CD4-positive, alpha-beta T cell treated with Interleukin-12 subunit alpha and Interleukin-12 subunit beta, for 1 hour (primary cell): ENCODE measurements at regions not wholly inside any gene's neighbourhood (a gene's known extent, or its start where the extent isn't known, plus 50 kb on each side); places are given as distances from the start of the nearest gene placed in this dataset.

Experiments
- DNase-seq: peaks from one replicate; pipeline ENCODE4 v3.0.0-alpha.2; 2020

DNA sequence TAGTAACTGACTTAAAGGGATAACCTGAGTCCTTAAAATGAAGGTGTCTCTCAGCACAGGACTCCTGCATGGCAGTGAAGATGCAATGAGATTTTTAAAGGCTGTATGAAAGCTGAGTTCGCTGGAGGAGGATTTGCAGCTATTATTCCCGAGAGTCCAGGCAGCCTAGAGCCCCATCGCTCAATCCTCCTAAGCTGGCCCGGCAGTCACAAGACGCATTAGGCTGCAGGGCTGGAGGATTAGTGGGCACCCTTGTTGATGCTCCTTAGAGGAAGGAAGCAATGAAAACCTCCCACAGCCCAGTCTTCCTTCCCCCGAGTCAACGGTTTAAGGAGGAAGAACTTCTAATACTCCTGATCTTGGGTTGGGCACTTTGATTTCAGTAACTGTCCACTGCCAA is 239.5 kb downstream of the EFNB2 start:
- DNase-seq: no peak

DNA sequence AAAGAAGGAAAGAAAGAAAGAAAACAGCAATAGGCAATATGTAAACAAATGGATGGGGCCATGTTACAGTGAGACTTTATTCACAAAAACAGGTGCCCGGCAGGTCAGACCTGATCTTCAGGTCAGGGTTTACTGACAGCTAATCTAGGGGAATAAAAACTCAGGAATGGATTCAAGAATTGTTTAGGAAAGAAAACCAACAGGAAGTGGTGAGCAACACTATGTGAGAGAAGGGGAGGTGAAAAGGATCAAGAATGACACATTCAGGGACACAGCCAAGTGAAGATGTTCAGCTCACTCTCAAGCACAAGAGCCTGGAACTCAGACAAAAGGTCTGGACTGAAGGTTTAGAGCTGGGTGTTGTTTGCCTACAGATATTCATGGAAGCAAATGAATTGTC is 244.5 kb downstream of the EFNB2 start:
- DNase-seq: no peak

DNA sequence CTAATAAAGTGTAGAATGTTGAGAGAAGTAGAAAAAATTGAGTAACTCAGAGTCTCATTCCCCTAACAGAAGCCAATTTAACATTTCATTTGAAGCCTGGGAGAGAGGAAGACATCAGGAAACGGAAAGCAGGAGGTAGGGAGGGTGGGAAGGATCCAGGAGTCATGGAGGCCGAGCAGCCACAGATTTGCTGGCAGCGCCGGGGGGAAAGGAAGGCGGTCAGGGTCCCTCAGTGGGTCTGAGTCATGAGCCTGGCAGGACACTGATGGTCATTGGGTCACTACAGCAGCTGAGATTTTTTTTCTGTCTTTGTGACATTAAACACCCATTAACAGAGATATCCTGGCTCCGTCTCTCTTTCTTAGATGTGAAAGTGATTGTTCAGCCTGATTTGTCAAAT is 248.1 kb downstream of the EFNB2 start:
- DNase-seq: no peak

DNA sequence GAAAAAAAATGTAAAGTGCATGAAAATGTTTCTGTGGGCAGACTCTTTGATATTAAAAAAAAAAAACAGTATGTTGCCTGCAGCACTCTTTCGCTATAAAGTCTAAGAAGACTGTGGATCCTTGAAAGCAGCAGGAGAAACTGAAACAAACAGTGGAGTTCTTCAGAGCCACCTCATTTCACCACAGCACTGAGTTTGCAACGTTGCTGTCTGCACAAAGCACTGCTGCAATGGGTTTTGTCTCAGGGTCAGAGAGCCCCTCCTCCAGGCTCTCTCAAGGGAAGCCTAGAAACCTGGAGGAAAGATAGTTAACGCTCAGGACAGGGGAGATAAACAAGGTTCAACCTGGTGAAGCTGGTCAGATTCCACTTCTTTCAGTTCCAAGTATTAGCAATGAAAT is 248.7 kb downstream of the EFNB2 start:
- no peak for DNase-seq

DNA sequence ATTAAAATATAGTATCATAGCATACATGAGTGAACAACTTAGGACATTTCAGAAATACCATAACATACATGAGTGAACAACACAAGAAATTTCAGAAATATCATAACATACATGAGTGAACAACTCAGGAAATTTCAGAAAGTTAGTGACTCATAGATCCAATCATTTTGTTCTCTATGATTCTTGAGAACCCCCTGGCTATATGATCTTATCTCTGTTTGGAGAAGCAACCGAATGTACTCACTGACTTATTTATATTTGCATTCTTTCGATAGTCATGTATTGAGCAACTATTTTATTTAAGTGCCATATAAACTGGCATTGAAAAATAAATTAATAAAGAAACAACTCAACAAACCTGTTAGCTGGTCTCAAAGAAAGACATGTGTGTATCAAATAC is 251.1 kb downstream of the EFNB2 start:
- no peak for DNase-seq

DNA sequence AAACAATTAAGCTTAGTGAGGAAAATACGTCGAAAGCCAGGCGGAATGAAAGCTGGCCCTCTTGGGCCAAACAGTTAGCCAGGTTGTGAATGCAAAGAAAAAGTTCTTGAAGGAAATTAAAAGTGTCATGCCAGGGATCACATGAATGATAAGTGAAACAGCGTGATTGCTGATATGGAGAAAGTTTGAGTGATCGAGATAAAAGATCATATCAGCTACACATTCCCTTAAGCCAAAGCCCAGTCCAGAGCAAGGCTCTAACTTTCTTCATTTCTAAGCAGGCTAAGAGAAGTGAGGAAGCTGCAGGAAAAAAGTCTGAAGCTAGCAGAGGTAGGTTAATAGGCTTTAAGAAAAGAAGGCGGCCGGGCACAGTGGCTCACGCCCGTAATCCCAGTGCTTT is 254.0 kb downstream of the EFNB2 start:
- DNase-seq: no peak

DNA sequence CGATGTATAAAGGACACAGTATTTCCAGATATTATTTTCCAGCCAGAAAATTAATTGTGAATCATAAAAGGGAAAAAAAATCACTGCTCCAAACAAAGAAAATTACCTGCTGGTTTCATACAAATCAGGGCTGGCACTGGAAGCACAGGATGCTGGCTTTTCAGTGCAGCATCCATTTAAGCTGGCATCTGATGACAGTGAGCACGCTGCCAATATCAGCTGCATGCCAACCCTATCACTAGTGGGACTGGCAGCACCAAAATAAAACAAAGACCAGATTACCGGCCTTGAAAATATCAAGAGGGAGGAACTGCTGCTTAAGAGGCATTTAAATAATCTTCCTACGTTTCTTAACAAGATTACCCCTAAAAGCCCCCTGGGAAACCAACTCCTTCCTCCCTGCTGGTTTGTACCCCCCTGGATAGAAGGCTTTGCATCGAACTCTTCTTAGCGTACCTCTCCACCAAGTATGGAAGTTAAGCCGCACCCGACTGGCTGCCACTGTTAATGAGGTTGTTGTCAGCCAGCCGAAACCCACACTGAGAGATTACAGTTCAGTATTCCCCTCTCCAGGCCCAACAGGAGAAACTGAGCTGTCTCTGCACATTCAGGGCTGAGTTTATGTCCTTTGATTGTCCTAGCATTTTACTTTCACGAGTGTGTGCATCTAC is 257.8 kb downstream of the EFNB2 start:
- DNase-seq: no peak

DNA sequence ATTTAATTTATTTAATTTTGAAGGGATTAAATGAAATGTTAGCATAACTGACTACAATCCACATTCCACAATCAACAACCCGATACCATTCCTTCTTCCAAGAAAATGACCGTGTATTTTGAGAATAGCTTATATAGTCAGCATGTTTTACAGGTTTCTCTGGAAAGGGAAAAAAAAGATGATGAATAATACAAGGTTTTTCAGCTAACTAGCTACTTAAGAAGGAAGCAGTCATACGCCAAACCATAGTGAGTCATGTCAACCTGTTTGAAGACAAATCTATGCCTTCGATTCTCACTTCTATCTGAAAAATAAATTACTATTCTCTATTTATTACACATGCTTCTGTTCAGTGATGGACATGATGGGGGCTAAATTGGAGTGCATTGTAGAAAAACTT is 258.6 kb downstream of the EFNB2 start:
- DNase-seq: no peak

DNA sequence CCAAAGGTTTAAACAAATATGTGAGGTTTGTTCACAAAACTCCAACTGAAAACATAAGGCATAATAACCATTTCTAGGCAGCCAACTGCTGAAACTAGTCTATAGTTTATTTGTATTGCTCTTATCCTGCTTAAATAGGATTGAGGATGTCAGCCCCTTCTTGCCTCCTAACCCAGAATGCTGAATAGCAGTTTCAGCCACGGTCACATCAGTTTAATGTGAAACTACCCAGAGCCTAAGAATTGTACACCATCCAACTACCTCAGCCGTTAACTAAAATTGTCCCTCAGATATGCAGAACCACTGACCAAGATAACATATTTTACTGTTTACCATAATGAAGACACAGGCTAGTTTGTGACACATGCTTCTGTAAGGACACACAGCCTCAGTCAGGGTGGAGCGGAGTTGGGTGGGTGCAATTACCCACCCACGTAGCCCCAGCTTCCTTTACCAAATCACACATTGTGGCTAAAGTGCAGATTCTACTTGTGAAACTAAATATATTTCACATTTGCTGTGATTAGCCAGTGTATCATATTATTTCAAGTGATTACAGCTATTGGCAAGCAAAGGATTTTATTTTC is 259.9 kb downstream of the EFNB2 start:
- DNase-seq: no peak

DNA sequence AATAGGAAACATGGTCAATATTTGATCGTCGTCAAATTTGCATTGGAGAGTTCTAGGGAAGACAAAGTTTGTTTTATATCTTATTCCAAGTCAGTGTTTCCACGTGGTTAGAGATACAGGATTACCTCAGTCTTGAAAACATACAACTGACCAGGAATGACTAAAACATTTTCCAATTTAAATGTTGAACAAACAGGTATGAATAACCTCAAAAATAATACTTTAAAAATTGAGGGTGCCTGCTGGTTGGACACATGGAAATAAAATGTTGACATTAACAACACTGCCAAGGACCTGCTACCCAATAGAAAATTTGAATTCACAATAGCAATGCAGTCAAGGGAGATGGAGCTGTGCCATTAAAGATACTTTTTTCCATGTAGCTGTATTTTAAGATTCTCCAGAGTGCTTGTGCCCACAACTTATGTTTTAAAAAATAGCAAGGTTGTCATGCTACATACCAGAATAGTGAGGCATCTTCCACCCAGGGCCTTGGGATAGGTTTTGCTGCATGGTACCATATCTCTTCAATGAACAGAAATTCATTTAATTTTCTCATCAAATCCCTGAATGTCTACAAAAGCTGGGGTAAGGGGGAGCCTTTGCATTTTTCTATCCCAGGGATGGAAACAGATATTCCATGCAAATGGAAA is 260.8 kb downstream of the EFNB2 start:
- DNase-seq: no peak

DNA sequence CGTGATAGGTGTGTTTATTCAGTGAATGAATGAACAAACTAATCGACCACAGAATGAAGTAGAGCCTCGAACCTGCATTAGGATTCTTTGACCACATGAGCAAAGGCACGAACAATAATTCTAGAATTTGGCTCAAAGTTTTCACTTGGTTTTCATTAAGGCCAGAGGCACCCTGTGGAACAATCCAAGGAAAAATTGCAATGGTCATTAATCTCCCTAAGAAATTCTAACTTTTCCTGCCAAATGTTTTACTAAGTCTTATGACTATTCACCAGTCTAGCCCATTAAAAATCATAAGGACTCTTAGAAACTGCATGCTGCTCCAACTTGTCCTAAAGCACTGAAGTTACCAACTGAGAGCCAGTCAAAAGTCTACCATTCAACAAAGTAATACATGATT is 271.7 kb downstream of the EFNB2 start:
- no peak for DNase-seq

DNA sequence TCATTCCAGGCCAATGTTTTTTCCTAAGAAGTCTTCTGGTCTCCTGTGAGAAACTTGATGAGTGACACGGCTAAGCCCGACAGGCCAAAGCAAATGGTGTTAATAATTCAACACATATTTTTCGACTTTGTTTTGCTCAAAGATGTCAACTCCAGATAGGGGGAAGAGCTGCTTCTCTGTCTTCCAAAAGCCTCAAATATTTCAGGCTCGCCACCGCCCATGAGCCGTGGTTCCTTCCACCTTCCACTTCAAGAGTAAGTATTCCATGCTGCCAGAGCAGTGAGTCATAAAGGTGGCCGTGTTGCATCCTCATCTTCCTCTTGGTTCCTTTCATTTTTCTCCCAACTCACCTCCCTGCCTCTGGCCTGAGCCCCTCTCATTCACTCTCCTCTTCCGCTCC is 272.6 kb downstream of the EFNB2 start:
- no peak for DNase-seq

DNA sequence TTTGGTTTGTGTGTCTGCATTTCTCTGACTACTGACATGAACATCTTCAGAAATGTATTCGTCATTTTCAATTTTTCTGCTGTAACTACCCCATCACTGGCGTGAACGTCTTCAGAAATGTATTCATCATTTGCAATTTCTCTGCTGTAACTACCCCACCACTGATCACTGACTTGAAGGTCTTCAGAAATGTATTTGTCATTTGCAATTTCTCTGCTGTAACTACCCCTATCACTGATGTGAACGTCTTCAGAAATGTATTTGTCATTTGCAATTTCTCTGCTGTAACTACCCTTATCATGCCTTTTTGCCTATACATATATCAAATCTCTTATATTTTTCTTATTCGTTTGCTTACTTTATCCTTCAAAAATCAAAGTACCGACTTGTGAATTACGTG is 274.0 kb downstream of the EFNB2 start:
- no peak for DNase-seq

DNA sequence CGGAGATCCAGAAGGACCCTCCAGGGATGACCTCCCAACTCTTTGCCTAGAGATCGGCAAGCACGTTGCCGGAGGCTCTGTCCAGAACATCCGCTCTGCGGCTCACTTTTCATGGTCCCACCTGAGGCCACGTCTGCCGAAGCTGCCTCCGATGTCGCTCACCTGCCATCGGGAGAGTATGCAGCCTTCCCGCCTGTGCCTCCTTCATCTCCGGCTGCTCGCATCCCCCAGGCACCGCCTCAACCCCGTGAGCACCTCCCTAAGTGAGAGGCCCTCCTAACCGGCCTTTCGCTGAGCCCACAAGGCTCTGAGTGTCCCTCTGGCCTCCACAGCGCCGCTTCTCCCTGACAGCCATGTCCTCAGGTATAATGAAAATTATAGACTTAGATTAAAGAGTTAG is 275.1 kb downstream of the EFNB2 start:
- no peak for DNase-seq

DNA sequence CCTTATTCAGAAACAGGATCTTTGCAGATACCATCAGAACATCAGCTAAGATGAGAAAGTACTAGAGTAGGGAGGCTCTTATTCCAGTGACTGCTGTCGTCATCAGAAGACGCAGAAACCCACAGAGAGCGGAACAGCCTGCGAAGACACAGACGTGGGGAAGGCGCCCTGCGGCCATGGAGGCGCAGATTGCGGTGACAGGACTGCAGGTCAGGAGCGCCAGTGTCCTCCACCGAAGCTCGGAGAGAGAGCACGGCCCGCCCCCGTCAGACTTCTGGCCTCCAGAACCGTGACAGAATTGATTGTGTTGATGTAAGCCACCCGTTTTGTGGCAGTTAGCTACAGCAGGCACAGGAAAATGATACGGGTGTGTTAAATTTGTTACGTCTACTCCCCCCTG is 275.5 kb downstream of the EFNB2 start:
- DNase-seq: no peak

DNA sequence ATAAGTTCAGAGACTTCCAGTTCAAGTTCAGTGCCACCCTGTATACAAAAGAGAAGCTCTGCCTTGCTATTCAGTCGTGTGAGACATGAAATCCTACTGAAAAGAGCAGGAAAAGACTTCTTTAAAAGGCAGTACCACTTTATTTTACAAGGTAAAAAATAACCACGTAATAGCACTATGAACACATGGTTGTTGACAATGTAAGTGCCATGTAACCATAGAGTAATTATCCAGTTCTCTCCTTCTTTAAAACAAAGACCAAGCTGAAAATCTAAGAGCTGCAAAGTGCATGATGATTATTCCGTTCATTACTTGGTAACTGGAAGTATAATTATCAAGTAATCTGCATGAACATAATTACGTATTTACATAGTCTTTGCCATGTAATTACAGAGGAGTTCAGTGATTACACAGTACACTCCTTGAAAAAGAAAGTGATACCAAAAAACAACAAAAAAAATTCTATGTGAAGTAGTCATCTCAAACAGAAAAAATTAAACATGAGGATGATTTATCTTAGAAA is 288.7 kb downstream of the EFNB2 start:
- DNase-seq: no peak

DNA sequence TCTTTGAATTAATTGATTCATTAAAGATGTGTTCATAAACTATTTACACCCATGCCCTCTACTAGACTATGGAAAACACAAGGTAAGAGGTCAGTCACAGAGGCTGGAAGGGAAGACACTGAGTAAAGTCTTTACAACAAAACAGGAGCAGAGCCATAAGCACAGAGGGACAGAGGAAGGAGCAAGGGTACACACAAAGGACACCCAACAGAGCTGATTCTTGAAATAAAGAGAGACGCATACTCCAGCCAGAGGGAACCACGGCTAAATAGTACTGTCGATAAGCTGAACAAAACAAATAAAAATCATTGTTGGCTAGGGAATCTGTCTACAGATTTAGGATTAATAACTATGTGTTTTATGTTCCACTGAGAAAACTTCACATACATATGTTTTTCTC is 289.2 kb downstream of the EFNB2 start:
- no peak for DNase-seq

DNA sequence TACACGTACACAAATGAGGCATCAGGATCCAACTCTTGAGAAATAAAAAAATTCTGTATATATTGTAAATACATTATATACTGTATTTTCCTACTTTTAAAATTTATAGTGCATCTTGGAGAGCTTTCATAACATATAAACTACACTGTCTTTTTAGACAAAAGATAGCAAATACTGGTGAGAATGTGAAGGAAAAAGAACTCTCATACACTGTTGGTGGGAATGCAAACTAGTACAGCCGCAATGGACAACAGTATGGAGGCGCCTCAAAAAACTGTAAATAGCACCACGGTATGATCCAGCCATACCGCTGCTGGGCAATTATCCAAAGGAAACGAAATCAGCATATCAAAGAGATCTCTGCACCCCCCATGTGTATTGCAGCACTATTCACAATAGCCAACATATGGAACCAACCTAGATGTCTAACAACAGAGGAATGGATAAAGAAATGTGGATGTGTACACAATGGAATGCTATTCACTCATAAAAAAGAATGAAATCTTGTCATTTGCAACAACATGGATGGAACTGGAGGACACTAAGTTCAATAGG is 292.4 kb downstream of the EFNB2 start:
- DNase-seq: no peak

DNA sequence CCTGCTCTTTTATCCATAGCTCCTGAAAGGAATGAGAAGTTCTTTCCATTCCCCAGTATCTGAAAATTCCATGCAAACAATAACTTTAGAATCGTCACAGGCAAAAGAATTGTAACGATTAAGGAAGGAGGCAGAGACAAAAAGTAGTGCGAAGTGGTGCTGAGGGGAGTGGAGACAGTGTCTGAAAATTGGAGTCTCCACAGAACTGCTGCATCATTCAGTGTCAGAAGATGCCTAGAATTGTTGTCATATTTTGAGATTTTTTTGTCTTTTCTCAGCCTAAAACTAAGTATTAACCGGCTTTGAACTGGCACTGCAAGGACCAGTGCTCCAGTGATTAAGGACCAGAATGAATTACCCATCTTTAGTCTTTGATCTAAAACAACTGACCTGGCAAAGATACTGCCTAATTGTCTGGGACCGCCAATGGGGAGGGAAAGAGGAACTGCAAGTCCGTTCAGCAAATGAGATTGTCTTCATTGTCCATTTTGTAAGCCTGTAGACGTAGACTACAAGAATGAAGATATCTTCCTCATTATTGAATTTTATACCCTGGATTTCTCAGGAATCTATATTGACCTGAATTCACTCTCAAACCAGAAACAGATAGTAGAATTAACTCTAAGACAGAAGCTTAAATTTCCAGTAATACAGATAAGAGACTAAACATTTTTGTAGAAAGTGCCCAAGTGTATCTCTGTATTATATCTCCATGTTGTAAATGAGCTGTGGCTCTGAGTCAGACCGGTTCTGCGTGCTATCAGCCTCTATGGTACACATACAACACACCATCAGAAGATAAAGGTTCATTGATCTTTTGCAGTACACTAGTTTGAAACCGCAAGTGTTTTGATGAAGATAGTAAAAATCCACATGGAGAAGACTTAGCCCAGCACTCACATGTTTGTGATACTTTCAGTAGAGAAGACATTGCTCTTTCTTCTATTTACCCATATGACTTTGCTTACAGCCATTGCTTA is 293.2 kb downstream of the EFNB2 start:
- DNase-seq: no peak

DNA sequence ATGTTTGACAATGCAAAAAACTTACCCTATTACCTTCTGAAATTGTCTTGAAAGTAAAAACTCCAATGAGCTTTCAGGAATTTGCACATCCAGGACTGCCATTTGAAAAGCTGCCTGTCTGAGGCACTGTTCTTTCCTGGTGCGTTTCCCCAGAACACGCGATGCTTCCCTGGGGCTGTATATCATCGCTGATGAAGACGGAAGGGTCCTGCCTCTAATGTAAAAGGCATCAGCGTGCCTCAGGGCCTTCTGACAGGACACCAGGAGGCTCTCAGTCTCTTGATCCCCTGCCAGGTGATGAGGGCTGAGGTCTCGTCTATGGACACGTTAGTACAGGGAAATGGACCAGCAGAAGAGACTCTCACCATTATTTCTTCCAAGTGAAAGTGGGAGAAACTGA is 296.8 kb downstream of the EFNB2 start:
- DNase-seq: no peak

DNA sequence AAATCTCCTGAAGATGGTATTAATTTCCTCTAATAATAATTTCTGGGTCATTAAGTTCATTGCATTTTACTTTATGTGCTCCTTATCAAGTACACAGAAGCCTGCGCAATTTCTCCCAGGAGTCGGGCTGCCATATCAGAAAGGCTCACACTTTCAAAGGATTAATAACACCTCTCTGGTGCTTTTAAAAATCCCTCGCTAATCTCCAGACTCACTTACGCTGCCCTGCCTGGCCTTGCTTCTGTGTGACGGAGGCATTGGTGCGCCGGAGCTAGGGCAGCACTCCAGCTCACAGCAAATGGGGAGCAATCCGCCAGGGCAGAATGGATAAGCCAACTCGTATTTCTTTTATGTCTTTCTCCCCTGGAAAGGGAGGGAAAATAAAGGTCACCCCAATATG is 300.8 kb downstream of the EFNB2 start:
- DNase-seq: no peak

DNA sequence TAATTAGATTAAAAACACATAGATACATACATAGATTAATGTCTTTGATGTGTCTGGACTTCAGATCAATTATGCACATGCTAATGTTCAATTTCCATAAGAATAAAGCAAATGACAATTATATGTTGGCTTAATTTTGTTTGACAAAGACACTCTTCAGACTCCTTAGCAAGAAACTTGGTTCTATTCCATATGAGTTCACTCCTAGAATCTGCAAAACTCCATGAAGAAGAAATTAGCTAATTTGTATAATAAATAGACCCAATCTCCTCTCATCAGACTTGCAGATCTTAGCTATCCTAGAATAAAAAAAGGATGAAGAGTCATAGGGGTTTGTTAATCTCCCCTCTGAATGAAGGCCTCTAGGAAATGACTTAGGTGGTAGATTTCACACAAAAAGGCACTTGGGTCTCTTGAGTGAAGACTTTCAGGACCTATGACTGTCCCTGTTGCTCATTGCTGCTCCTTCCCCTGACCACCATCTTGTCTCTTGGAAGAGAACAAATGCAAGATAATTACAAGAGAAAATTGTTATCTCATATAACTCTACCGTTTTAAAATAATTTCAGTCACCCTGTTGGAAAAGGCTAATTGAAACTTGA is 302.2 kb downstream of the EFNB2 start:
- DNase-seq: no peak

DNA sequence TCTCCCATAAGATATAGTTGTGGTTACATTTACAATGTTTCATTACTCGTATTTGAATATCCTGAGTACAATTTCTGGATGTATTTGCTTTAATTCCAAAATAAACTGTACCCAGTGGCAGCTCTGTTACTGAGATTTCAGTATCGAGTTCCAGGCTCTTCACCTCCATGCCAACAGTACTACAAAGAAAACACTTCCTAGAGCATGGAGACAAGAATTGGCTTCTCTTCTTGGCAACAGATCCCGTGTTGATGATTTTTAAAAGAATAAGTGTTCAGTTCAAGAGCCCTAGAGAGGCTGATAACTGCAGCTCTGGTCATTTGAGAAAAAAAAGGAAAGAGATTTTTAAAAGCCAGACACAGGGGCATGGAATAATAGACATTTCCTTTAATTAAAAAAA is 302.8 kb downstream of the EFNB2 start:
- DNase-seq: no peak
